ENCODE measurements at regions not wholly inside any gene's neighbourhood (a gene's known extent, or its start where the extent isn't known, plus 50 kb on each side); places are given as distances from the start of the nearest gene placed in this dataset.

- no peak overlapping the region for H3K27ac ChIP-seq
- H3K36me3 ChIP-seq, result no peaks in the 10 kb centered on the region
- no peak for DNase-seq (ENCODE audit: low spot score)
- no peak for ATAC-seq (ENCODE audit: insufficient number of reproducible peaks, low FRiP score, low read depth)
- TF ChIP-seq, protein P1, sequence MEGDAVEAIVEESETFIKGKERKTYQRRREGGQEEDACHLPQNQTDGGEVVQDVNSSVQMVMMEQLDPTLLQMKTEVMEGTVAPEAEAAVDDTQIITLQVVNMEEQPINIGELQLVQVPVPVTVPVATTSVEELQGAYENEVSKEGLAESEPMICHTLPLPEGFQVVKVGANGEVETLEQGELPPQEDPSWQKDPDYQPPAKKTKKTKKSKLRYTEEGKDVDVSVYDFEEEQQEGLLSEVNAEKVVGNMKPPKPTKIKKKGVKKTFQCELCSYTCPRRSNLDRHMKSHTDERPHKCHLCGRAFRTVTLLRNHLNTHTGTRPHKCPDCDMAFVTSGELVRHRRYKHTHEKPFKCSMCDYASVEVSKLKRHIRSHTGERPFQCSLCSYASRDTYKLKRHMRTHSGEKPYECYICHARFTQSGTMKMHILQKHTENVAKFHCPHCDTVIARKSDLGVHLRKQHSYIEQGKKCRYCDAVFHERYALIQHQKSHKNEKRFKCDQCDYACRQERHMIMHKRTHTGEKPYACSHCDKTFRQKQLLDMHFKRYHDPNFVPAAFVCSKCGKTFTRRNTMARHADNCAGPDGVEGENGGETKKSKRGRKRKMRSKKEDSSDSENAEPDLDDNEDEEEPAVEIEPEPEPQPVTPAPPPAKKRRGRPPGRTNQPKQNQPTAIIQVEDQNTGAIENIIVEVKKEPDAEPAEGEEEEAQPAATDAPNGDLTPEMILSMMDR (IDR thresholded peaks at IDR 0.05), result no peak
- H3K4me1 ChIP-seq (ENCODE audit: control insufficient read depth in 1 of 2, low read depth in 2 of 2), result no peaks in the 10 kb centered on the region
- H3K4me3 ChIP-seq, result no peak overlapping the region
- H3K27me3 ChIP-seq (replicated peaks; ENCODE audit: insufficient read depth), result no peaks in the 10 kb centered on the region
- H3K9me3 ChIP-seq, result no peaks in the 10 kb centered on the region
These were observed 881.4 kb downstream of the UQCRFS1 start for GRCh38 chr19:28331596-28331995.

DNA sequence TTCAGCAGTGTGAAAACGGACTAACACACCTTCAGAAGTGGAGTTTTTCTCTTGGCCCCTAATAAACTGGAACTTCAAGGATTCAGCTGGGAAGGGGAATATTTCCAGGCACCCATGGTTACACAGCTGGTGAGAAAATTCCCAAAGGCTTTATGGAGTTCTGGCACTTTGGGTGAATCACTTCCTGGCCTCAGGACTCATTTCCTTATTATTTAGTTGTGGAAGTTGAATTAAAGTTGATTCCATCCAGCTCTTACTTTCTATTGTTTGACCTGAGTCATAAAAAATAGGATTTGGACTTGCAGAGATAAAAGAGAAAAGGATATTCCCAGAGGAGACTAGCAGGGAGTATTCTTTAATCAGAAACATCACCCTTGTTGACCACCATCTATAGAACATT is 882.1 kb downstream of the UQCRFS1 start:
- Histone ChIP-seq H3K4me3 (no peak overlapping the region), H3K4me1 (ENCODE audit: control insufficient read depth in 1 of 2, low read depth in 2 of 2) (no peaks in the 10 kb centered on the region), H3K9me3 (no peaks in the 10 kb centered on the region), H3K27ac (no peak overlapping the region), H3K36me3 (no peaks in the 10 kb centered on the region), H3K27me3 (replicated peaks; ENCODE audit: insufficient read depth) (no peaks in the 10 kb centered on the region)
- ATAC-seq (ENCODE audit: insufficient number of reproducible peaks, low FRiP score, low read depth), result no peak
- DNase-seq (ENCODE audit: low spot score), result no peak
- TF ChIP-seq, protein P1 (IDR thresholded peaks at IDR 0.05), result no peak

DNA sequence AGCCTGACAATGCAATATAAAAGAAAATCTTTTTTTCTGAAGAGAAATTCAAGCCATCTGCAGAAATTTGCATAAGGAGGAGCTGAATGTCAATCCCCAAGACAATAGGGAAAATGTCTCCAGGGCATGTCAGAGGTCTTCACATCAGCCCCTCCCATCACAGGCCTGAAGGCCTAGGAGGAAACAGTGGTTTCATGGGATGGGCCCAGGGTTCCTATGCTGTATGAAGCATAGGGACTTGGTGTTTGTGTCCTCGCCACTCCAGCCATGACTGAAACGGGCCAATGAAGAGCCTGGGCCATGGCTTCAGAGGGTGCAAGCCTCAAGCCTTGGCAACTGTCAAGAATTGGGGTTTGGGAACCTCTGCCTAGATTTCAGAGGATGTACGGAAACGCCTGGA is 883.5 kb downstream of the UQCRFS1 start:
- ATAC-seq (ENCODE audit: insufficient number of reproducible peaks, low FRiP score, low read depth) (no peak), DNase-seq (ENCODE audit: low spot score) (no peak)
- no peak overlapping the region for H3K27ac ChIP-seq
- H3K9me3 ChIP-seq, result no peaks in the 10 kb centered on the region
- TF ChIP-seq, protein P1 (IDR thresholded peaks at IDR 0.05), result no peak
- no peak overlapping the region for H3K4me3 ChIP-seq
- no peaks in the 10 kb centered on the region for H3K4me1 ChIP-seq (ENCODE audit: control insufficient read depth in 1 of 2, low read depth in 2 of 2)
- no peaks in the 10 kb centered on the region for H3K27me3 ChIP-seq (replicated peaks; ENCODE audit: insufficient read depth)
- no peaks in the 10 kb centered on the region for H3K36me3 ChIP-seq

- ATAC-seq (ENCODE audit: insufficient number of reproducible peaks, low FRiP score, low read depth) (no peak), DNase-seq (ENCODE audit: low spot score) (no peak)
- Histone ChIP-seq H3K9me3 (no peaks in the 10 kb centered on the region), H3K27ac (no peak overlapping the region), H3K36me3 (no peaks in the 10 kb centered on the region), H3K4me1 (ENCODE audit: control insufficient read depth in 1 of 2, low read depth in 2 of 2) (no peaks in the 10 kb centered on the region), H3K4me3 (no peak overlapping the region), H3K27me3 (replicated peaks; ENCODE audit: insufficient read depth) (no peaks in the 10 kb centered on the region)
- TF ChIP-seq, protein P1 (IDR thresholded peaks at IDR 0.05), result no peak
These were observed 885.0 kb downstream of the UQCRFS1 start for GRCh38 chr19:28327905-28328304.

DNA sequence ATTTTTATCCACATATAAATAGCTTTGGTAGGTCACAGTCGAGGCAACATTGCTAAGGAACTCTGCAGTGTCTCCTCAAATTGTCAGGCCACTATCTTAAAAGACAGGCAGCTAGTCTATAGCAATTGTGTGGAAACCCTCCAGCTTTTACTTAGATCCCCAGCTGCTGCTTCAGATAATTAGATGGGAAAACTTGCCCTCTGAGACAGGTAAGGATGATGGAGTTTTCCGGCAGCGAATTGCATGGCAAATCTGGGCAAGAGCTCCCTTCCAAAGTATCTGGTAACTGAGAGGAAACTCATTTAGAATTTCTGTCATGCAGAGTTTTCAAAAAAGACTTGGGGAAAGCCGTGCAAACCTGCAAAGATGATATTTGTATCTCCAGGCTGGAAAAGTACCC is 886.2 kb downstream of the UQCRFS1 start:
- H3K4me1 ChIP-seq (ENCODE audit: control insufficient read depth in 1 of 2, low read depth in 2 of 2), result no peaks in the 10 kb centered on the region
- DNase-seq (ENCODE audit: low spot score) (no peak), ATAC-seq (ENCODE audit: insufficient number of reproducible peaks, low FRiP score, low read depth) (no peak)
- no peak overlapping the region for H3K27ac ChIP-seq
- no peaks in the 10 kb centered on the region for H3K27me3 ChIP-seq (replicated peaks; ENCODE audit: insufficient read depth)
- H3K36me3 ChIP-seq, result no peaks in the 10 kb centered on the region
- TF ChIP-seq, protein P1 (IDR thresholded peaks at IDR 0.05), result no peak
- no peak overlapping the region for H3K4me3 ChIP-seq
- no peaks in the 10 kb centered on the region for H3K9me3 ChIP-seq
